ENCODE measurements at regions not wholly inside any gene's neighbourhood (a gene's known extent, or its start where the extent isn't known, plus 50 kb on each side); places are given as distances from the start of the nearest gene placed in this dataset.

- TF ChIP-seq CREB5 (CRISPR knock-in tag; IDR thresholded peaks at IDR 0.05; ENCODE audit: low read depth) (no peak), ZC3H10 (CRISPR knock-in tag; IDR thresholded peaks at IDR 0.05) (no peak), ZFP30 (CRISPR knock-in tag; IDR thresholded peaks at IDR 0.05) (no peak)
These were observed 402.8 kb downstream of the MAT2B start (continued) for GRCh38 chr5:163908253-163908652.

- no peak for ATAC-seq
- TF ChIP-seq ZNF8 (CRISPR knock-in tag; IDR thresholded peaks at IDR 0.05) (no peak), RARB (CRISPR knock-in tag; IDR thresholded peaks at IDR 0.05) (no peak), ZFP30 (CRISPR knock-in tag; IDR thresholded peaks at IDR 0.05) (no peak)
These were observed 404.8 kb downstream of the MAT2B start for GRCh38 chr5:163910226-163910625.

GRCh38 chr5:163912046-163912445 is 406.6 kb downstream of the MAT2B start:
- TF ChIP-seq TCF4 (CRISPR knock-in tag; IDR thresholded peaks at IDR 0.05; ENCODE audit: borderline replicate concordance) (peak; percentile 46; the same call in 1 of the 2 replicates), ARNTL (CRISPR knock-in tag; IDR thresholded peaks at IDR 0.05; ENCODE audit: borderline replicate concordance, low read depth) (no peak)
- ATAC-seq, result no peak

GRCh38 chr5:163913548-163913947 is 408.1 kb downstream of the MAT2B start:
- no peak for ATAC-seq
- TF ChIP-seq ARNTL (CRISPR knock-in tag; IDR thresholded peaks at IDR 0.05; ENCODE audit: borderline replicate concordance, low read depth) (no peak), CREB5 (CRISPR knock-in tag; IDR thresholded peaks at IDR 0.05; ENCODE audit: low read depth) (no peak), GLIS3 (CRISPR knock-in tag; IDR thresholded peaks at IDR 0.05) (no peak), ISL1 (CRISPR knock-in tag; IDR thresholded peaks at IDR 0.05) (no peak), PATZ1 (CRISPR knock-in tag; IDR thresholded peaks at IDR 0.05; ENCODE audit: borderline replicate concordance) (no peak), OSR1 (CRISPR knock-in tag; IDR thresholded peaks at IDR 0.05) (no peak), PPARA (CRISPR knock-in tag; IDR thresholded peaks at IDR 0.05; ENCODE audit: borderline replicate concordance) (no peak), ZNF70 (CRISPR knock-in tag; IDR thresholded peaks at IDR 0.05) (no peak), TCF4 (CRISPR knock-in tag; IDR thresholded peaks at IDR 0.05; ENCODE audit: borderline replicate concordance) (no peak), ZC3H10 (CRISPR knock-in tag; IDR thresholded peaks at IDR 0.05) (no peak), POU6F1 (CRISPR knock-in tag; IDR thresholded peaks at IDR 0.05; ENCODE audit: borderline replicate concordance, low read depth) (no peak), TOX (CRISPR knock-in tag; IDR thresholded peaks at IDR 0.05; ENCODE audit: borderline replicate concordance) (no peak), ZNF8 (CRISPR knock-in tag; IDR thresholded peaks at IDR 0.05) (no peak), ZFP30 (CRISPR knock-in tag; IDR thresholded peaks at IDR 0.05) (no peak), ESRRG (CRISPR knock-in tag; IDR thresholded peaks at IDR 0.05) (no peak), CSRNP3 (CRISPR knock-in tag; IDR thresholded peaks at IDR 0.05) (no peak), CSDC2 (CRISPR knock-in tag; IDR thresholded peaks at IDR 0.05) (no peak), RARB (CRISPR knock-in tag; IDR thresholded peaks at IDR 0.05) (no peak), ZNF565 (CRISPR knock-in tag; conservative IDR thresholded peaks at IDR 0.05; ENCODE audit: low read depth) (no peak), ZFP3 (CRISPR knock-in tag; IDR thresholded peaks at IDR 0.05) (no peak)

- TF ChIP-seq ZC3H10 (CRISPR knock-in tag; IDR thresholded peaks at IDR 0.05), result no peak
- TF ChIP-seq ZFP30 (CRISPR knock-in tag; IDR thresholded peaks at IDR 0.05), result no peak
- TF ChIP-seq TCF4 (CRISPR knock-in tag; IDR thresholded peaks at IDR 0.05; ENCODE audit: borderline replicate concordance), result no peak
- no peak for TF ChIP-seq CREB5 (CRISPR knock-in tag; IDR thresholded peaks at IDR 0.05; ENCODE audit: low read depth)
- no peak for TF ChIP-seq PATZ1 (CRISPR knock-in tag; IDR thresholded peaks at IDR 0.05; ENCODE audit: borderline replicate concordance)
- TF ChIP-seq PPARA (CRISPR knock-in tag; IDR thresholded peaks at IDR 0.05; ENCODE audit: borderline replicate concordance), result no peak
- TF ChIP-seq CSDC2 (CRISPR knock-in tag; IDR thresholded peaks at IDR 0.05), result no peak
- ATAC-seq, result no peak
These were observed 409.5 kb downstream of the MAT2B start for GRCh38 chr5:163914910-163915309.

All from SK-N-SH treated with all-trans-retinoic acid at 6 μM for 48 hours (cell line).